Astrocyte (in vitro differentiated cells and primary cell): ENCODE measurements at regions not wholly inside any gene's neighbourhood (a gene's known extent, or its start where the extent isn't known, plus 50 kb on each side); places are given as distances from the start of the nearest gene placed in this dataset.

Source experiments
- EZH2 ChIP-seq: IDR thresholded peaks from 2 replicates; pipeline ENCODE4 v1.6.1; 2012; ENCODE audit warnings: mild to moderate bottlenecking, low read length, inconsistent platforms; ENCODE audit not compliant: insufficient read depth
- TF ChIP-seq, protein P1 (sequence below): IDR thresholded peaks from 2 replicates; pipeline ENCODE4 v1.5.1; 2011; ENCODE audit warnings: low read depth, mild to moderate bottlenecking, inconsistent platforms, low read length, moderate library complexity; ENCODE audit not compliant: insufficient read depth

DNA sequence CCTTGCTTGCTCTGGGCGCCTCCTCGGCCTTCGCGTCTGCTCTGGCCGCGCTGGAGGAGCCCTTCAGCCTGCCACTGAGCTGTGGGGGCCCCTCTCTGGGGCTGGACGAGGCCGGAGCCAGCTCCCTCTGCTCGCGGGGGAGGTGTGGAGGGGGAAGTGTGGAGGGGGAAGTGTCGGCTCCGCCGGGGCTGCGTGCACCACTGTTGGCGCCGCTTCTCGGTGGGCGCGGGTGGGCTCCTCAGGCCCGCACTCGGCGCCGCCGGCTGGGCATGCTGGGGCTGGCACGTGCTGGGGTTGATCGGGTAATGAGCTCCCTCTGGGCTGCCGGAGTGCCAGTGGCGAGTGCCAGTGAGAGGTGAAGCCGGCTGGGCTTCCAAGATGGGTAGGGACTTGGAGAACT lies 116.7 kb downstream of the CPXCR1 start:
- TF ChIP-seq, protein P1, sequence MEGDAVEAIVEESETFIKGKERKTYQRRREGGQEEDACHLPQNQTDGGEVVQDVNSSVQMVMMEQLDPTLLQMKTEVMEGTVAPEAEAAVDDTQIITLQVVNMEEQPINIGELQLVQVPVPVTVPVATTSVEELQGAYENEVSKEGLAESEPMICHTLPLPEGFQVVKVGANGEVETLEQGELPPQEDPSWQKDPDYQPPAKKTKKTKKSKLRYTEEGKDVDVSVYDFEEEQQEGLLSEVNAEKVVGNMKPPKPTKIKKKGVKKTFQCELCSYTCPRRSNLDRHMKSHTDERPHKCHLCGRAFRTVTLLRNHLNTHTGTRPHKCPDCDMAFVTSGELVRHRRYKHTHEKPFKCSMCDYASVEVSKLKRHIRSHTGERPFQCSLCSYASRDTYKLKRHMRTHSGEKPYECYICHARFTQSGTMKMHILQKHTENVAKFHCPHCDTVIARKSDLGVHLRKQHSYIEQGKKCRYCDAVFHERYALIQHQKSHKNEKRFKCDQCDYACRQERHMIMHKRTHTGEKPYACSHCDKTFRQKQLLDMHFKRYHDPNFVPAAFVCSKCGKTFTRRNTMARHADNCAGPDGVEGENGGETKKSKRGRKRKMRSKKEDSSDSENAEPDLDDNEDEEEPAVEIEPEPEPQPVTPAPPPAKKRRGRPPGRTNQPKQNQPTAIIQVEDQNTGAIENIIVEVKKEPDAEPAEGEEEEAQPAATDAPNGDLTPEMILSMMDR: no peak
- no peak for TF ChIP-seq EZH2
